Smooth muscle cell (in vitro differentiated cells): ENCODE measurements at regions not wholly inside any gene's neighbourhood (a gene's known extent, or its start where the extent isn't known, plus 50 kb on each side); places are given as distances from the start of the nearest gene placed in this dataset.

Experiments
- DNase-seq: peaks from one replicate; lab custom pipeline; 2025; ENCODE audit not compliant: unreplicated experiment; lab: John Stamatoyannopoulos, UW
- H2AFZ ChIP-seq: fragments of 200-600 bp; sonication (generic); 2 replicates; pipeline ENCODE4 v1.6.0; 2016; ENCODE audit warnings: antibody characterized with exemption, low read depth, mild to moderate bottlenecking
- H3F3A ChIP-seq: fragments of 200-600 bp; sonication (generic); 2 replicates; pipeline ENCODE4 v1.6.0; 2017; ENCODE audit warnings: antibody characterized with exemption, low read depth
- H3K27ac ChIP-seq: fragments of 200-600 bp; sonication (generic); 2 replicates; pipeline ENCODE4 v1.5.1; 2016; ENCODE audit warnings: low read depth, mild to moderate bottlenecking
- H3K27me3 ChIP-seq: fragments of 200-600 bp; sonication (generic); 2 replicates; pipeline ENCODE4 v1.6.1; 2016; ENCODE audit warnings: low read depth, mild to moderate bottlenecking
- H3K36me3 ChIP-seq: fragments of 200-600 bp; sonication (generic); 2 replicates; pipeline ENCODE4 v1.5.1; 2016; ENCODE audit warnings: low read depth
- H3K4me1 ChIP-seq: fragments of 200-600 bp; sonication (generic); 2 replicates; pipeline ENCODE4 v1.5.1; 2016; ENCODE audit warnings: low read depth
- H3K4me2 ChIP-seq: fragments of 200-600 bp; sonication (generic); 2 replicates; pipeline ENCODE4 v1.6.0; 2016; ENCODE audit warnings: mild to moderate bottlenecking
- H3K4me3 ChIP-seq: fragments of 200-600 bp; sonication (generic); 2 replicates; pipeline ENCODE4 v1.5.1; 2016; ENCODE audit warnings: mild to moderate bottlenecking
- H3K79me2 ChIP-seq: fragments of 200-600 bp; sonication (generic); 2 replicates; pipeline ENCODE4 v1.6.0; 2016; ENCODE audit warnings: low read depth, mild to moderate bottlenecking
- H3K9ac ChIP-seq: fragments of 200-600 bp; sonication (generic); 2 replicates; pipeline ENCODE4 v1.6.0; 2016; ENCODE audit warnings: low read depth
- H3K9me3 ChIP-seq: fragments of 200-600 bp; sonication (generic); replicated peaks from 2 replicates; pipeline ENCODE4 v1.5.1; 2016; ENCODE audit warnings: low read depth
- H4K20me1 ChIP-seq: fragments of 200-600 bp; sonication (generic); 2 replicates; pipeline ENCODE4 v1.6.0; 2016; ENCODE audit warnings: low read depth
- CTCF ChIP-seq: fragments of 200-600 bp; sonication (generic); IDR thresholded peaks from 2 replicates; pipeline ENCODE4 v1.5.1; 2017; ENCODE audit warnings: borderline replicate concordance, mild to moderate bottlenecking, antibody characterized with exemption; ENCODE audit not compliant: insufficient read depth, poor library complexity, severe bottlenecking
- WGBS: methylation state at CpG from one replicate; pipeline ENCODE4 v1.1.7; 2016; ENCODE audit warnings: low lambda C conversion rate; 5-methylcytosine and 5-hydroxymethylcytosine counted together

DNA sequence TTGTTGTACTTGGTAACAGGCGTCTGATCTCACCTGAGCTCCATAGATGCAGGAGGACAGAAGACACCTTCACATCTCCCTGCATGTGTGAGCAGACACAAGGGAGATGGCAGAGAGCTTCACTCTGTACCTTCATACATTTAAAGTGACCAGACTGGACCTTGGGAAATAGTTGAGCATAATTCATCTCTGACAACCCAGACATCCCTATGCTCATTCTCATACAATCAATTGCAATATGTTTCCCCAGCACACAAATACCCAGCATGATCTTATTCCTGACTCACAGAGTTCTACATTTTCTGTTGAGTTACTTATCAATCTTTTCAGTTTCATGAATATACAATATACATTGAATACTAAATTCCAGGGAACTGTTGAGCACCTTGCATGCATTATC lies 488.2 kb upstream of the API5 start:
- no peak overlapping the region for H2AFZ ChIP-seq
- H3K36me3 ChIP-seq, result no peaks in the 10 kb centered on the region
- TF ChIP-seq CTCF, result no peak
- DNase-seq, result no peak
- no peaks in the 10 kb centered on the region for H4K20me1 ChIP-seq
- H3F3A ChIP-seq, result no peaks in the 10 kb centered on the region
- H3K4me1 ChIP-seq, result no peaks in the 10 kb centered on the region
- no peak overlapping the region for H3K4me3 ChIP-seq
- H3K9ac ChIP-seq, result no peak overlapping the region
- no peaks in the 10 kb centered on the region for H3K79me2 ChIP-seq
- H3K9me3 ChIP-seq, result no peaks in the 10 kb centered on the region
- no peak overlapping the region for H3K4me2 ChIP-seq
- no peak overlapping the region for H3K27ac ChIP-seq
- H3K27me3 ChIP-seq, result no peaks in the 10 kb centered on the region
- WGBS, result 53% methylated on average over 1 of the region's 1 CpG

GRCh38 chr11:42824067-42824466 lies 487.7 kb upstream of the API5 start:
- no peaks in the 10 kb centered on the region for H4K20me1 ChIP-seq
- no peaks in the 10 kb centered on the region for H3K36me3 ChIP-seq
- no peak for TF ChIP-seq CTCF
- H3K9ac ChIP-seq, result no peak overlapping the region
- no peaks in the 10 kb centered on the region for H3K79me2 ChIP-seq
- no peaks in the 10 kb centered on the region for H3K4me1 ChIP-seq
- no peak overlapping the region for H2AFZ ChIP-seq
- H3F3A ChIP-seq, result no peaks in the 10 kb centered on the region
- H3K27ac ChIP-seq, result no peak overlapping the region
- peaks cover 5% of the 10 kb centered on the region for H3K27me3 ChIP-seq
- DNase-seq, result no peak
- no peak overlapping the region for H3K4me2 ChIP-seq
- no peaks in the 10 kb centered on the region for H3K9me3 ChIP-seq
- 89% methylated on average over 4 of the region's 4 CpGs for WGBS
- H3K4me3 ChIP-seq, result no peak overlapping the region

- Histone ChIP-seq H2AFZ (no peak overlapping the region), H3K4me3 (no peak overlapping the region), H3K9ac (no peak overlapping the region), H3K4me2 (no peak overlapping the region), H3K79me2 (no peaks in the 10 kb centered on the region), H3K4me1 (no peaks in the 10 kb centered on the region), H3K36me3 (no peaks in the 10 kb centered on the region), H3K9me3 (no peaks in the 10 kb centered on the region), H3K27ac (no peak overlapping the region), H3K27me3 (peaks cover 15% of the 10 kb centered on the region), H4K20me1 (no peaks in the 10 kb centered on the region), H3F3A (no peaks in the 10 kb centered on the region)
- WGBS, result 94% methylated on average over 1 of the region's 1 CpG
- no peak for TF ChIP-seq CTCF
- no peak for DNase-seq
Observed at GRCh38 chr11:42825598-42825997, 486.2 kb upstream of the API5 start.

DNA sequence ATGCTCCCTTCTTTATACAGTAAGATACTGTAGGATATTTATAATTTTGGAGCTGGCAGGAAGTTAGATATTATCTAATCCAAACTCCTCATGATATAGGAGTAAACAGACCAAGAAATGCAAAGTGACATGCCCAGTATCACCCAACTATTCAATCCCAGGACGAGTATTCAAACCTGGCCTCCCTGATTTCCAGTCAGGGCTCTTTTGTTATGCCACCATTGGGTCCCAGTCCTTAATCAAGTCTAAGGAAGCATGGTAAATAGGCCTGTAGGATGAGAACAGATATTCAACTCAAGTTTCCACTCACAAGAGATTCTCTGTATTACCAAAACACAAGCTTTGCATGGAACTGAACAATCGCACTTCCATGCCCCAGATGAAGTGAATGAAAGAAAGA lies 484.0 kb upstream of the API5 start:
- Histone ChIP-seq H3K9me3 (no peaks in the 10 kb centered on the region), H3K4me3 (no peak overlapping the region), H4K20me1 (no peaks in the 10 kb centered on the region), H3K27ac (no peak overlapping the region), H3K27me3 (peaks cover 15% of the 10 kb centered on the region), H3K4me1 (no peaks in the 10 kb centered on the region), H3K9ac (no peak overlapping the region), H3K79me2 (no peaks in the 10 kb centered on the region), H2AFZ (no peak overlapping the region), H3F3A (no peaks in the 10 kb centered on the region), H3K36me3 (no peaks in the 10 kb centered on the region), H3K4me2 (no peak overlapping the region)
- no peak for TF ChIP-seq CTCF
- DNase-seq, result no peak
- WGBS, result 71% methylated on average over 2 of the region's 2 CpGs
